Common myeloid progenitor, CD34-positive (primary cell): ENCODE measurements at regions not wholly inside any gene's neighbourhood (a gene's known extent, or its start where the extent isn't known, plus 50 kb on each side); places are given as distances from the start of the nearest gene placed in this dataset.

Experiments used
- CTCF ChIA-PET: fragments of 350-600 bp; sonication (Branson Sonifier 250); formaldehyde crosslinking; loops from one replicate; lab custom pipeline; 2021; ENCODE audit warnings: antibody characterized with exemption; lab: Charles Lee
- POLR2A ChIA-PET: fragments of 350-600 bp; sonication (Branson Sonifier 250); formaldehyde crosslinking; loops from one replicate; lab custom pipeline; 2021; ENCODE audit warnings: antibody characterized with exemption; lab: Charles Lee
- DNase-seq, 3 donors: peaks; one replicate each; pipeline versions ENCODE4 v3.0.0 to v3.0.0-alpha.2; 2013
- H3K27ac ChIP-seq, 2 experiments: 1 replicate in 1 of 2; 2 replicates in 1 of 2; pipeline ENCODE4 v1.7.0; 2013; ENCODE audit warnings: inconsistent platforms in 2 of 2, low read length in 2 of 2, mild to moderate bottlenecking in 2 of 2, low read depth in 1 of 2, moderate library complexity in 1 of 2; ENCODE audit not compliant: severe bottlenecking in 2 of 2, insufficient read depth in 1 of 2, poor library complexity in 1 of 2
- H3K27me3 ChIP-seq, 5 experiments: replicated peaks in 2 of 5; 1 replicate in 3 of 5; 2 replicates in 2 of 5; pipeline versions ENCODE4 v1.6.1 to v1.7.0; 2013; ENCODE audit warnings: low read length in 4 of 5, mild to moderate bottlenecking in 2 of 5, moderate library complexity in 2 of 5, inconsistent platforms in 1 of 5; ENCODE audit not compliant: insufficient read depth in 5 of 5, control insufficient read depth in 4 of 5
- H3K36me3 ChIP-seq, 4 experiments: 1 replicate in 2 of 4; 2 replicates in 2 of 4; pipeline versions ENCODE4 v1.6.1 to v1.7.0; 2013; ENCODE audit warnings: low read length in 3 of 4, control low read depth in 1 of 4, mild to moderate bottlenecking in 1 of 4; ENCODE audit not compliant: control insufficient read depth in 4 of 4, insufficient read depth in 4 of 4
- H3K4me1 ChIP-seq, 4 experiments: 1 replicate in 3 of 4; 2 replicates in 1 of 4; pipeline versions ENCODE4 v1.6.1 to v1.7.1; 2013; ENCODE audit warnings: low read length in 3 of 4, mild to moderate bottlenecking in 3 of 4, control low read depth in 1 of 4, inconsistent platforms in 1 of 4, moderate library complexity in 1 of 4; ENCODE audit not compliant: control insufficient read depth in 4 of 4, insufficient read depth in 4 of 4; ENCODE audit errors: control extremely low read depth in 1 of 4
- H3K4me3 ChIP-seq, 7 experiments: 1 replicate in 4 of 7; 2 replicates in 3 of 7; pipeline versions ENCODE4 v1.5.1 to v1.7.0; 2013; ENCODE audit warnings: mild to moderate bottlenecking in 7 of 7, low read length in 6 of 7, moderate library complexity in 6 of 7, inconsistent platforms in 2 of 7, low read depth in 2 of 7, control low read depth in 1 of 7; ENCODE audit not compliant: insufficient read depth in 4 of 7, control insufficient read depth in 1 of 7; ENCODE audit errors: extremely low read depth in 1 of 7
- H3K9me3 ChIP-seq, 5 experiments: 1 replicate in 4 of 5; 2 replicates in 1 of 5; pipeline versions ENCODE4 v1.6.1 to v1.7.1; 2013; ENCODE audit warnings: low read length in 4 of 5, mild to moderate bottlenecking in 2 of 5, inconsistent platforms in 1 of 5, low read depth in 1 of 5, moderate library complexity in 1 of 5; ENCODE audit not compliant: control insufficient read depth in 4 of 5, insufficient read depth in 2 of 5; ENCODE audit errors: control extremely low read depth in 1 of 5
- WGBS: methylation state at CpG from one replicate; pipeline ENCODE4 v1.1.5; 2013; ENCODE audit not compliant: insufficient coverage; 5-methylcytosine and 5-hydroxymethylcytosine counted together

GRCh38 chr3:147816752-147817151 lies 407.6 kb downstream of the ZIC1 start:
- Histone ChIP-seq H3K9me3 (no peaks in the 10 kb centered on the region), H3K36me3 (no peaks in the 10 kb centered on the region), H3K27ac (no peak overlapping the region), H3K4me3 (no peak overlapping the region), H3K4me1 (no peaks in the 10 kb centered on the region), H3K27me3 (no peaks in the 10 kb centered on the region)
- DNase-seq = no peak
- CTCF ChIA-PET = no interaction called here
- WGBS = 81% methylated on average over 6 of the region's 6 CpGs
- POLR2A ChIA-PET = no interaction called here

GRCh38 chr3:147832611-147833010 lies 423.4 kb downstream of the ZIC1 start:
- Histone ChIP-seq H3K4me3 (no peak overlapping the region), H3K9me3 (no peaks in the 10 kb centered on the region), H3K27ac (no peak overlapping the region), H3K36me3 (no peaks in the 10 kb centered on the region), H3K4me1 (no peaks in the 10 kb centered on the region), H3K27me3 (no peaks in the 10 kb centered on the region)
- ChIA-PET CTCF (no interaction called here), POLR2A (no interaction called here)
- DNase-seq = no peak

GRCh38 chr3:147836330-147836729 lies 427.2 kb downstream of the ZIC1 start:
- DNase-seq = no peak
- H3K27ac ChIP-seq = no peak overlapping the region
- H3K4me3 ChIP-seq = no peak overlapping the region
- ChIA-PET POLR2A (no interaction called here), CTCF (no interaction called here)
- no peaks in the 10 kb centered on the region for H3K4me1 ChIP-seq
- H3K36me3 ChIP-seq = no peaks in the 10 kb centered on the region
- H3K9me3 ChIP-seq = no peaks in the 10 kb centered on the region
- no peaks in the 10 kb centered on the region for H3K27me3 ChIP-seq

- Histone ChIP-seq H3K9me3 (no peaks in the 10 kb centered on the region), H3K27ac (no peak overlapping the region), H3K27me3 (no peaks in the 10 kb centered on the region), H3K4me1 (no peaks in the 10 kb centered on the region), H3K4me3 (no peak overlapping the region), H3K36me3 (no peaks in the 10 kb centered on the region)
- DNase-seq = no peak
- POLR2A ChIA-PET = no interaction called here
- WGBS = no CpG with 5 or more reads among the region's 2 CpGs
- CTCF ChIA-PET = no interaction called here
These were observed 429.5 kb downstream of the ZIC1 start for GRCh38 chr3:147838652-147839051.

GRCh38 chr3:147843331-147843730 lies 434.2 kb downstream of the ZIC1 start:
- no CpG with 5 or more reads among the region's 1 CpG for whole genome bisulfite sequencing

GRCh38 chr3:147846293-147846692 lies 437.1 kb downstream of the ZIC1 start:
- Histone ChIP-seq H3K4me1 (no peaks in the 10 kb centered on the region), H3K9me3 (no peaks in the 10 kb centered on the region), H3K27me3 (no peaks in the 10 kb centered on the region), H3K36me3 (no peaks in the 10 kb centered on the region), H3K4me3 (no peak overlapping the region), H3K27ac (no peak overlapping the region)
- POLR2A ChIA-PET = no interaction called here
- CTCF ChIA-PET = no interaction called here
- no peak for DNase-seq
- WGBS = no CpG with 5 or more reads among the region's 4 CpGs

More at GRCh38 chr3:147843331-147843730, 434.2 kb downstream of the ZIC1 start:
- Histone ChIP-seq H3K4me3 (no peak overlapping the region), H3K9me3 (no peaks in the 10 kb centered on the region), H3K27ac (no peak overlapping the region), H3K36me3 (no peaks in the 10 kb centered on the region), H3K4me1 (no peaks in the 10 kb centered on the region), H3K27me3 (no peaks in the 10 kb centered on the region)
- CTCF ChIA-PET = no interaction called here
- POLR2A ChIA-PET = no interaction called here
- no peak for DNase-seq

- Histone ChIP-seq H3K27me3 (no peaks in the 10 kb centered on the region), H3K27ac (no peak overlapping the region), H3K9me3 (no peaks in the 10 kb centered on the region), H3K36me3 (no peaks in the 10 kb centered on the region), H3K4me3 (no peak overlapping the region), H3K4me1 (no peaks in the 10 kb centered on the region)
- ChIA-PET CTCF (no interaction called here), POLR2A (no interaction called here)
- WGBS = 84% methylated on average over 2 of the region's 3 CpGs
- DNase-seq = no peak
These were observed 437.8 kb downstream of the ZIC1 start for GRCh38 chr3:147846854-147847478.
